ENCODE measurements at regions not wholly inside any gene's neighbourhood (a gene's known extent, or its start where the extent isn't known, plus 50 kb on each side); places are given as distances from the start of the nearest gene placed in this dataset.

GRCh38 chr15:96064351-96064756 lies 266.1 kb upstream of the NR2F2 start:
- Histone ChIP-seq H3K4me2 (ENCODE audit: unreplicated experiment) (no peak overlapping the region), H3K36me3 (ENCODE audit: low read depth) (no peaks in the 10 kb centered on the region), H3K9ac (no peak overlapping the region), H3K27ac (no peak overlapping the region), H2AFZ (no peak overlapping the region), H4K20me1 (ENCODE audit: insufficient read depth) (no peaks in the 10 kb centered on the region), H3K4me3 (no peak overlapping the region), H3K9me2 (ENCODE audit: insufficient read depth) (no peaks in the 10 kb centered on the region), H3F3A (ENCODE audit: insufficient read depth) (no peaks in the 10 kb centered on the region), H3K9me3 (ENCODE audit: low read depth) (no peaks in the 10 kb centered on the region), H3K79me2 (ENCODE audit: insufficient read depth) (no peaks in the 10 kb centered on the region), H3K27me3 (replicated peaks; ENCODE audit: insufficient read depth) (no peaks in the 10 kb centered on the region), H3K4me1 (ENCODE audit: insufficient read depth) (no peaks in the 10 kb centered on the region)
- TF ChIP-seq EZH2 (IDR thresholded peaks at IDR 0.05; ENCODE audit: insufficient read depth, poor library complexity, severe bottlenecking): no peak
- no peak for TF ChIP-seq EZH2phosphoT487 (IDR thresholded peaks at IDR 0.05; ENCODE audit: insufficient read depth, low read depth)
- 79 to 82% methylated on average over 3 of the region's 3 CpGs for WGBS, 2 experiments (ENCODE audit: low coverage in 1 of 2, low lambda C conversion rate in 2 of 2, missing lambda C conversion rate in 2 of 2)
- in situ Hi-C loops (cut with MboI): no loop called here
- DNase-seq: no peak

GRCh38 chr15:96066126-96066525 lies 264.4 kb upstream of the NR2F2 start:
- H3K36me3 ChIP-seq (ENCODE audit: low read depth): no peaks in the 10 kb centered on the region
- no peak for TF ChIP-seq EZH2 (IDR thresholded peaks at IDR 0.05; ENCODE audit: insufficient read depth, poor library complexity, severe bottlenecking)
- TF ChIP-seq EZH2phosphoT487 (IDR thresholded peaks at IDR 0.05; ENCODE audit: insufficient read depth, low read depth): no peak
- WGBS, 2 experiments (ENCODE audit: low coverage in 1 of 2, low lambda C conversion rate in 2 of 2, missing lambda C conversion rate in 2 of 2): 74 to 76% methylated on average over 4 of the region's 4 CpGs
- no peaks in the 10 kb centered on the region for H4K20me1 ChIP-seq (ENCODE audit: insufficient read depth)
- H3K9ac ChIP-seq: no peak overlapping the region
- no peaks in the 10 kb centered on the region for H3F3A ChIP-seq (ENCODE audit: insufficient read depth)
- in situ Hi-C loops (cut with MboI): no loop called here
- DNase-seq: no peak
- no peak overlapping the region for H3K4me2 ChIP-seq (ENCODE audit: unreplicated experiment)
- H3K79me2 ChIP-seq (ENCODE audit: insufficient read depth): no peaks in the 10 kb centered on the region
- H2AFZ ChIP-seq: no peak overlapping the region
- no peak overlapping the region for H3K4me3 ChIP-seq
- H3K27me3 ChIP-seq (replicated peaks; ENCODE audit: insufficient read depth): no peaks in the 10 kb centered on the region
- no peaks in the 10 kb centered on the region for H3K9me3 ChIP-seq (ENCODE audit: low read depth)
- H3K4me1 ChIP-seq (ENCODE audit: insufficient read depth): no peaks in the 10 kb centered on the region
- H3K9me2 ChIP-seq (ENCODE audit: insufficient read depth): no peaks in the 10 kb centered on the region
- H3K27ac ChIP-seq: no peak overlapping the region

- in situ Hi-C loops (cut with MboI): no loop called here
- H4K20me1 ChIP-seq (ENCODE audit: insufficient read depth): no peaks in the 10 kb centered on the region
- H3K4me1 ChIP-seq (ENCODE audit: insufficient read depth): no peaks in the 10 kb centered on the region
- no peaks in the 10 kb centered on the region for H3K9me2 ChIP-seq (ENCODE audit: insufficient read depth)
- no peak overlapping the region for H3K4me3 ChIP-seq
- no peak overlapping the region for H3K27ac ChIP-seq
- no peak for DNase-seq
- no peak for TF ChIP-seq EZH2phosphoT487 (IDR thresholded peaks at IDR 0.05; ENCODE audit: insufficient read depth, low read depth)
- no peak for TF ChIP-seq EZH2 (IDR thresholded peaks at IDR 0.05; ENCODE audit: insufficient read depth, poor library complexity, severe bottlenecking)
- H3K9ac ChIP-seq: no peak overlapping the region
- no peak overlapping the region for H3K4me2 ChIP-seq (ENCODE audit: unreplicated experiment)
- no peaks in the 10 kb centered on the region for H3K79me2 ChIP-seq (ENCODE audit: insufficient read depth)
- H3F3A ChIP-seq (ENCODE audit: insufficient read depth): no peaks in the 10 kb centered on the region
- no peaks in the 10 kb centered on the region for H3K27me3 ChIP-seq (replicated peaks; ENCODE audit: insufficient read depth)
- no peaks in the 10 kb centered on the region for H3K36me3 ChIP-seq (ENCODE audit: low read depth)
- no peak overlapping the region for H2AFZ ChIP-seq
- no peaks in the 10 kb centered on the region for H3K9me3 ChIP-seq (ENCODE audit: low read depth)
- WGBS, 2 experiments (ENCODE audit: low coverage in 1 of 2, low lambda C conversion rate in 2 of 2, missing lambda C conversion rate in 2 of 2): 73 to 77% methylated on average over 8 of the region's 8 CpGs
Observed at GRCh38 chr15:96066852-96067495, 263.5 kb upstream of the NR2F2 start.

GRCh38 chr15:96067677-96068076 lies 262.8 kb upstream of the NR2F2 start:
- no peak for TF ChIP-seq EZH2 (IDR thresholded peaks at IDR 0.05; ENCODE audit: insufficient read depth, poor library complexity, severe bottlenecking)
- no peak for TF ChIP-seq EZH2phosphoT487 (IDR thresholded peaks at IDR 0.05; ENCODE audit: insufficient read depth, low read depth)
- no peak for DNase-seq
- in situ Hi-C loops (cut with MboI): no loop called here
- Histone ChIP-seq H3K36me3 (ENCODE audit: low read depth) (no peaks in the 10 kb centered on the region), H3K79me2 (ENCODE audit: insufficient read depth) (no peaks in the 10 kb centered on the region), H2AFZ (no peak overlapping the region), H3K9ac (no peak overlapping the region), H3K4me3 (no peak overlapping the region), H3F3A (ENCODE audit: insufficient read depth) (no peaks in the 10 kb centered on the region), H3K4me2 (ENCODE audit: unreplicated experiment) (no peak overlapping the region), H3K27me3 (replicated peaks; ENCODE audit: insufficient read depth) (no peaks in the 10 kb centered on the region), H3K4me1 (ENCODE audit: insufficient read depth) (no peaks in the 10 kb centered on the region), H3K27ac (no peak overlapping the region), H3K9me2 (ENCODE audit: insufficient read depth) (no peaks in the 10 kb centered on the region), H3K9me3 (ENCODE audit: low read depth) (no peaks in the 10 kb centered on the region), H4K20me1 (ENCODE audit: insufficient read depth) (no peaks in the 10 kb centered on the region)
- 93 to 99% methylated on average over 2 of the region's 2 CpGs for WGBS, 2 experiments (ENCODE audit: low coverage in 1 of 2, low lambda C conversion rate in 2 of 2, missing lambda C conversion rate in 2 of 2)

- in situ Hi-C loops (cut with MboI): no loop called here
- DNase-seq: no peak
- no peaks in the 10 kb centered on the region for H3K4me1 ChIP-seq (ENCODE audit: insufficient read depth)
- no peak overlapping the region for H3K9ac ChIP-seq
- H3K79me2 ChIP-seq (ENCODE audit: insufficient read depth): no peaks in the 10 kb centered on the region
- no peak overlapping the region for H3K27ac ChIP-seq
- no peaks in the 10 kb centered on the region for H4K20me1 ChIP-seq (ENCODE audit: insufficient read depth)
- no peak overlapping the region for H3K4me3 ChIP-seq
- WGBS, 2 experiments (ENCODE audit: low coverage in 1 of 2, low lambda C conversion rate in 2 of 2, missing lambda C conversion rate in 2 of 2): 63 to 71% methylated on average over 3 of the region's 3 CpGs
- no peaks in the 10 kb centered on the region for H3K9me2 ChIP-seq (ENCODE audit: insufficient read depth)
- no peaks in the 10 kb centered on the region for H3K9me3 ChIP-seq (ENCODE audit: low read depth)
- H3K36me3 ChIP-seq (ENCODE audit: low read depth): no peaks in the 10 kb centered on the region
- H3K4me2 ChIP-seq (ENCODE audit: unreplicated experiment): no peak overlapping the region
- H2AFZ ChIP-seq: no peak overlapping the region
- H3F3A ChIP-seq (ENCODE audit: insufficient read depth): no peaks in the 10 kb centered on the region
- no peak for TF ChIP-seq EZH2 (IDR thresholded peaks at IDR 0.05; ENCODE audit: insufficient read depth, poor library complexity, severe bottlenecking)
- TF ChIP-seq EZH2phosphoT487 (IDR thresholded peaks at IDR 0.05; ENCODE audit: insufficient read depth, low read depth): no peak
- no peaks in the 10 kb centered on the region for H3K27me3 ChIP-seq (replicated peaks; ENCODE audit: insufficient read depth)
Observed at GRCh38 chr15:96068897-96069296, 261.6 kb upstream of the NR2F2 start.

Data from GM23248 (cell line).